Kidney (tissue), 13 donors: ENCODE measurements at regions not wholly inside any gene's neighbourhood (a gene's known extent, or its start where the extent isn't known, plus 50 kb on each side); places are given as distances from the start of the nearest gene placed in this dataset.

Experiments used
- DNase-seq, 5 donors: peaks; one replicate each; pipeline ENCODE4 v3.0.0-alpha.2; 2013 to 2020
- FAIRE-seq: peaks from 2 replicates; lab custom pipeline; 2012; peaks lifted over from hg19 to GRCh38; lab: Jason Lieb, UNC
- H3K27ac ChIP-seq, 2 donors: one replicate each; pipeline ENCODE4 v1.7.0; 2013; ENCODE audit warnings: low read depth in 2 of 2, low read length in 2 of 2, inconsistent platforms in 1 of 2
- H3K27me3 ChIP-seq: one replicate; pipeline ENCODE4 v1.7.1; 2013; ENCODE audit warnings: low read length, inconsistent platforms; ENCODE audit not compliant: control insufficient read depth, insufficient read depth
- H3K36me3 ChIP-seq, 3 donors: one replicate each; pipeline versions ENCODE4 v1.7.0 to v1.7.1; 2013; ENCODE audit warnings: low read length in 3 of 3, control low read depth in 1 of 3, inconsistent platforms in 1 of 3; ENCODE audit not compliant: insufficient read depth in 3 of 3, control insufficient read depth in 2 of 3
- H3K4me1 ChIP-seq, 3 donors: one replicate each; pipeline versions ENCODE4 v1.7.0 to v1.7.1; 2013; ENCODE audit warnings: low read length in 3 of 3, inconsistent platforms in 1 of 3, low read depth in 1 of 3; ENCODE audit not compliant: control insufficient read depth in 2 of 3, insufficient read depth in 2 of 3
- H3K4me3 ChIP-seq, 3 donors: one replicate each; pipeline versions ENCODE4 v1.7.0 to v1.8.1; 2013; ENCODE audit warnings: low read length in 3 of 3, control low read depth in 1 of 3, inconsistent platforms in 1 of 3
- H3K9ac ChIP-seq, 3 donors: one replicate each; pipeline versions ENCODE4 v1.7.0 to v1.7.1; 2013; ENCODE audit warnings: low read length in 3 of 3, control low read depth in 1 of 3, inconsistent platforms in 1 of 3
- H3K9me3 ChIP-seq, 3 donors: one replicate each; pipeline versions ENCODE4 v1.7.0 to v1.7.1; 2013; ENCODE audit warnings: low read length in 3 of 3, control low read depth in 1 of 3, inconsistent platforms in 1 of 3; ENCODE audit not compliant: control insufficient read depth in 2 of 3, insufficient read depth in 1 of 3
- CTCF ChIP-seq: IDR thresholded peaks from 3 replicates; pipeline ENCODE4 v1.5.1; 2012; ENCODE audit warnings: mild to moderate bottlenecking, moderate library complexity, borderline replicate concordance; ENCODE audit not compliant: insufficient read depth; ENCODE audit errors: extremely low read depth
- intact Hi-C: fragments of 100-400 bp; cut with DNase I; formaldehyde crosslinking; loops from one replicate; pipeline ENCODE4 v1.11.1; 2022
- donor health status: control.
- donor health status: control.
- donor health status: control.
- donor health status: control.
- donor health status: control.
- donor health status: DM: yes; HTN: yes; CAD: no.
- donor health status: Normal renal cell carcinoma (clear cell type).

DNA sequence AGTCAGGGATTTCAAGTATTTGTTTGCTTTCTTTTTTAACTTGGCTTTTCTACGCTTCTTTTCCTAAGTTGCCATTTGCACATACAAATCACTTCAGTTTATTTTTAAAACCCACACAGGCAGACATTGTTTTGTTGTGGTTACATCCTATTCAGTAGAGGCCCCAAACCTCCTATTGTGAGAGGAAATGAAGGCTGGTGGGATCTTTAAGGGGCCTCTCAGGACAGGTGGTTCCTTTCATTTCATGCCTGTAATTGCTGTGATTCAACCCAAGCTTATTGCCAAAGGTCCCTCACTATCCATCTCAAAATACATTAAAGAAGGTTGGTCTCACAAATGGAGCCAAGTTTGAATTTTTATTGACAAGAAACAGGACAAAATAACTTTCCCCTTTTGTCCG lies 257.1 kb downstream of the ADAMTS20 start:
- no peak for TF ChIP-seq CTCF

GRCh38 chr12:43294147-43294546 lies 257.9 kb downstream of the ADAMTS20 start:
- H3K4me1 ChIP-seq: no peaks in the 10 kb centered on the region
- DNase-seq (no peak), FAIRE-seq (no peak)
- no peak for TF ChIP-seq CTCF
- H3K9ac ChIP-seq: no peak overlapping the region
- no peaks in the 10 kb centered on the region for H3K9me3 ChIP-seq
- H3K27ac ChIP-seq: no peak overlapping the region
- H3K36me3 ChIP-seq: no peaks in the 10 kb centered on the region
- H3K4me3 ChIP-seq: no peak overlapping the region
- H3K27me3 ChIP-seq: no peaks in the 10 kb centered on the region
- intact Hi-C loops: no loop called here

More for the DNA sequence above, 257.1 kb downstream of the ADAMTS20 start:
- H3K4me1 ChIP-seq: no peaks in the 10 kb centered on the region
- no peak for DNase-seq
- intact Hi-C loops: no loop called here
- no peak for FAIRE-seq
- no peak overlapping the region for H3K27ac ChIP-seq
- H3K4me3 ChIP-seq: no peak overlapping the region
- no peak overlapping the region for H3K9ac ChIP-seq
- no peaks in the 10 kb centered on the region for H3K27me3 ChIP-seq
- H3K9me3 ChIP-seq: no peaks in the 10 kb centered on the region
- no peaks in the 10 kb centered on the region for H3K36me3 ChIP-seq

- H3K27ac ChIP-seq: no peak overlapping the region
- no peaks in the 10 kb centered on the region for H3K36me3 ChIP-seq
- H3K27me3 ChIP-seq: no peaks in the 10 kb centered on the region
- H3K9me3 ChIP-seq: no peaks in the 10 kb centered on the region
- no peak overlapping the region for H3K9ac ChIP-seq
- no peak for TF ChIP-seq CTCF
- peaks cover 0 to 4% (median 2%) of the 10 kb centered on the region in 3 donors for H3K4me1 ChIP-seq
- intact Hi-C loops: no loop called here
- DNase-seq (no peak), FAIRE-seq (no peak)
- H3K4me3 ChIP-seq: no peak overlapping the region
These were observed 258.6 kb downstream of the ADAMTS20 start for GRCh38 chr12:43293396-43293795.

DNA sequence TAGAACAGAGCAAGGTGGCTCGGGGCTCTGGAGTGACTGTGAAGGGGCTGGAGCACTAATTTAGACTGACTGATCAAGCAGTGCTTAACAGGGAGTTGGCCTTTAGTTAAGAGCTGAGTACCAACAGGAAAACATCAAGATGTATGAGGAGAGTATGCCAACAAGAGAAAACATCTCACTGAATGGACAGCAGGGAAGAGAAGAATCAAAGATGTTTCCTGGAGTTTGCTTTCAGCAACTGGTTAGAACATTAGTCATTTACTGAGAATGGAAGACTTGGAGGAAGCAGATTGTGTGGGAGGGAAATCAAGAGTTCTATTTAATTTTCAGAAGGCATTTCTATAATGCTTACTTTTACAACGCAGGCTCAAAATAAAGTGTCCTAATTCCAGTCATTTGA lies 259.3 kb downstream of the ADAMTS20 start:
- intact Hi-C loops: no loop called here
- no peak for DNase-seq
- H3K27me3 ChIP-seq: no peaks in the 10 kb centered on the region
- no peak for TF ChIP-seq CTCF
- no peak for FAIRE-seq
- no peaks in the 10 kb centered on the region for H3K9me3 ChIP-seq
- peaks cover 0 to 4% (median 2%) of the 10 kb centered on the region in 3 donors for H3K4me1 ChIP-seq
- H3K27ac ChIP-seq: no peak overlapping the region
- no peak overlapping the region for H3K9ac ChIP-seq
- H3K36me3 ChIP-seq: no peaks in the 10 kb centered on the region
- no peak overlapping the region for H3K4me3 ChIP-seq
